MM.1S (cell line): ENCODE measurements at regions not wholly inside any gene's neighbourhood (a gene's known extent, or its start where the extent isn't known, plus 50 kb on each side); places are given as distances from the start of the nearest gene placed in this dataset.

Experiments
- DNase-seq: peaks from one replicate; pipeline ENCODE4 v3.0.0-alpha.2; 2015
- H2AFZ ChIP-seq: fragments of 300-600 bp; sonication (generic); 2 replicates; pipeline ENCODE4 v1.6.0; 2016; ENCODE audit warnings: antibody characterized with exemption, low read length
- H3F3A ChIP-seq: fragments of 300-600 bp; sonication (generic); 2 replicates; pipeline ENCODE4 v1.6.1; 2016; ENCODE audit warnings: mild to moderate bottlenecking, antibody characterized with exemption, low read length, moderate library complexity, mixed read lengths; ENCODE audit not compliant: insufficient read depth
- H3K27ac ChIP-seq: fragments of 300-600 bp; sonication (generic); 2 replicates; pipeline ENCODE4 v1.5.1; 2016; ENCODE audit warnings: mild to moderate bottlenecking, low read length
- H3K27me3 ChIP-seq: fragments of 300-600 bp; sonication (generic); replicated peaks from 2 replicates; pipeline ENCODE4 v1.6.0; 2016; ENCODE audit warnings: low read length; ENCODE audit not compliant: insufficient read depth
- H3K36me3 ChIP-seq: fragments of 300-600 bp; sonication (generic); replicated peaks from 2 replicates; pipeline ENCODE4 v1.6.1; 2016; ENCODE audit warnings: mild to moderate bottlenecking, low read length, mixed read lengths; ENCODE audit not compliant: insufficient read depth
- H3K4me1 ChIP-seq: fragments of 300-600 bp; sonication (generic); 2 replicates; pipeline ENCODE4 v1.6.1; 2016; ENCODE audit warnings: low read length, mixed read lengths
- H3K4me2 ChIP-seq: fragments of 300-600 bp; sonication (generic); 2 replicates; pipeline ENCODE4 v1.6.0; 2016; ENCODE audit warnings: low read depth, low read length
- H3K4me3 ChIP-seq: fragments of 300-600 bp; sonication (generic); 2 replicates; pipeline ENCODE4 v1.5.1; 2016; ENCODE audit warnings: low read length, mixed read lengths
- H3K79me2 ChIP-seq: fragments of 300-600 bp; sonication (generic); 2 replicates; pipeline ENCODE4 v1.6.1; 2016; ENCODE audit warnings: mixed run types, low read length, mixed read lengths
- H3K9ac ChIP-seq: fragments of 300-600 bp; sonication (generic); 2 replicates; pipeline ENCODE4 v1.6.1; 2016; ENCODE audit warnings: low read length, mixed read lengths
- H3K9me2 ChIP-seq: fragments of 300-600 bp; sonication (generic); replicated peaks from 2 replicates; pipeline ENCODE4 v1.6.1; 2016; ENCODE audit warnings: mild to moderate bottlenecking, low read length, mixed read lengths; ENCODE audit not compliant: insufficient read depth
- H3K9me3 ChIP-seq: fragments of 300-600 bp; sonication (generic); replicated peaks from 2 replicates; pipeline ENCODE4 v1.6.1; 2016; ENCODE audit warnings: mild to moderate bottlenecking, low read length, mixed read lengths; ENCODE audit not compliant: insufficient read depth
- H4K20me1 ChIP-seq: fragments of 300-600 bp; sonication (generic); 2 replicates; pipeline ENCODE4 v1.6.1; 2016; ENCODE audit warnings: mild to moderate bottlenecking, low read length, moderate library complexity, mixed read lengths; ENCODE audit not compliant: insufficient read depth
- EZH2 ChIP-seq: fragments of 300-600 bp; sonication (generic); optimal IDR thresholded peaks from 2 replicates; pipeline ENCODE3; 2017; ENCODE audit warnings: low read depth, mild to moderate bottlenecking, antibody characterized with exemption, low read length, mixed read lengths
- EZH2phosphoT487 ChIP-seq: fragments of 300-600 bp; sonication (generic); IDR thresholded peaks from 2 replicates; pipeline ENCODE4 v1.6.1; 2018; ENCODE audit warnings: antibody characterized with exemption, low read length
- TF ChIP-seq, protein P1 (sequence below): fragments of 300-600 bp; sonication (generic); IDR thresholded peaks from 2 replicates; pipeline ENCODE4 v1.5.1; 2016; ENCODE audit warnings: antibody characterized with exemption, low read length, mixed read lengths

DNA sequence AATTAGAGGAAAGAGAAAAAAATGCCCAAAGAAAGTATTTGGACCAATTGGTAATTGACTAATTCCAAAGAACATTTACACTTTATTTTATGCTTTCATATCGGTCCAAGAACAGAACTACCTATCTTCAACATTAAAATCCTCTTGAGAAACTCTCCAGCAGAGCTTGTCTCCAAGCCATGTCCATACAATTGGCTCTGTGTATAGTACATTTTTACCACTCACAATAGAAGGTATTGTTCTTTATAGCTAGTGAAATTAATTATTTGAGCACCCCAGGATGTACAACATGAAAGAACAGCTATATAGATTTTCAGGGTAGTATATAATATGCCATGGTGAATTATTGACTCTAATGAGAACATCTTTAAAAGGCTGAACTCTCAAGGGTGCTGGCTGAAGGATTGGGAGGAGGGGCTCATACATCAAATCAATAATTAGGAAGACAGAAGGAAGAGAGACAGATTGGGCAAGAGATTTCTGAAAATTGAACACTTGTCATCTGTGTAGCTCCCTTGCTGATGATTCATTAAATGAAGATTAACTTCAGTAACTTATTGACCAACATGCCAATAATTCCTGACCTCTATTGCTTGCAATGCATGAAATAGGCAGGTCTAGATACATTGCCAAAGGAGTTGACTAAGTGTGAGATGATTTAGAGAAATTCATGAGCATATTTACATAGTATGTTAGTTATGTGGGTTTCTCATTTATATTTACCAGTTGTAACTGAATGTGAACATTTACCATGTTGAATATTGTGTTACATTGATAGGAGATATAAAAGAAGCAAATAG lies 249.7 kb downstream of the MTERF1 start:
- H3F3A ChIP-seq = no peaks in the 10 kb centered on the region
- no peaks in the 10 kb centered on the region for H3K36me3 ChIP-seq
- H3K79me2 ChIP-seq = no peaks in the 10 kb centered on the region
- no peaks in the 10 kb centered on the region for H4K20me1 ChIP-seq
- DNase-seq = no peak
- H3K9me2 ChIP-seq = no peaks in the 10 kb centered on the region
- H3K27me3 ChIP-seq = no peaks in the 10 kb centered on the region
- no peaks in the 10 kb centered on the region for H3K4me1 ChIP-seq
- no peak overlapping the region for H3K27ac ChIP-seq
- no peaks in the 10 kb centered on the region for H3K9me3 ChIP-seq
- H3K4me3 ChIP-seq = no peak overlapping the region
- H2AFZ ChIP-seq = no peak overlapping the region
- no peak overlapping the region for H3K4me2 ChIP-seq
- no peak overlapping the region for H3K9ac ChIP-seq
- TF ChIP-seq EZH2phosphoT487 (no peak), EZH2 (no peak)
- TF ChIP-seq, protein P1, sequence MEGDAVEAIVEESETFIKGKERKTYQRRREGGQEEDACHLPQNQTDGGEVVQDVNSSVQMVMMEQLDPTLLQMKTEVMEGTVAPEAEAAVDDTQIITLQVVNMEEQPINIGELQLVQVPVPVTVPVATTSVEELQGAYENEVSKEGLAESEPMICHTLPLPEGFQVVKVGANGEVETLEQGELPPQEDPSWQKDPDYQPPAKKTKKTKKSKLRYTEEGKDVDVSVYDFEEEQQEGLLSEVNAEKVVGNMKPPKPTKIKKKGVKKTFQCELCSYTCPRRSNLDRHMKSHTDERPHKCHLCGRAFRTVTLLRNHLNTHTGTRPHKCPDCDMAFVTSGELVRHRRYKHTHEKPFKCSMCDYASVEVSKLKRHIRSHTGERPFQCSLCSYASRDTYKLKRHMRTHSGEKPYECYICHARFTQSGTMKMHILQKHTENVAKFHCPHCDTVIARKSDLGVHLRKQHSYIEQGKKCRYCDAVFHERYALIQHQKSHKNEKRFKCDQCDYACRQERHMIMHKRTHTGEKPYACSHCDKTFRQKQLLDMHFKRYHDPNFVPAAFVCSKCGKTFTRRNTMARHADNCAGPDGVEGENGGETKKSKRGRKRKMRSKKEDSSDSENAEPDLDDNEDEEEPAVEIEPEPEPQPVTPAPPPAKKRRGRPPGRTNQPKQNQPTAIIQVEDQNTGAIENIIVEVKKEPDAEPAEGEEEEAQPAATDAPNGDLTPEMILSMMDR = no peak

DNA sequence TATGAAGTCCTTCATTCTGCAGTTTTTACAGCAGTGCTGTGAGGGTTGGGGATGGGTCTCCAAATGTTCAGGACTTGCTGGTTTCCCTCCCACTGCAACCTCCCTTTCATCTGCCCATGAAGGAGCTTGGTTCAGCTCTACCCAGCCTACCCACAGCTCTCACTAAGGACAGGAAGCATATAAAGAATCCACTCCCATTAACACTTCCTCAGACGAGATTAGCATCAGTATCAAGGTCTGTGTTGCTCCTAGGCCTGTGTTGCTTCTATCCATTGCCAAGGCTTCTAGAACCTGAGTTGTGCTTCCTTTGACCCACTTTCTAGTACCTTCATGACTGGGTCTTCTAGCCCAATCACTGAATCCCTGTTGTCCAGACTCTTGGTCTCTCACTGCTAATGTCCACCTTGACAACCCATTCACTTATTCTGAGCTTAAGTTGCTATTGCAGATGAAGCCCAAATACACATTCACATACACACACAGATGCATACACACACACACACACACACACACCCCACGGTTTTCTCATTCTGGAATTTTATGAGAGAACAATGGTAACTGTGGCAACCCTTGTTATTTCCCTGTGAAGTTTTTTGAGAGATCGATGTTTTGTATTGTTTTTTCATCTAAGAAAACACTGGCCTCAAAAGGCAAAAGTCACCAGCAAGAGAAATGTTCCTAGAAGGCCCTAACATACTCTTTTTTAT lies 248.1 kb downstream of the MTERF1 start:
- no peaks in the 10 kb centered on the region for H4K20me1 ChIP-seq
- H3K4me1 ChIP-seq = peaks cover 3% of the 10 kb centered on the region; the same call in 1 of the 2 replicates
- H3K9ac ChIP-seq = no peak overlapping the region
- no peak overlapping the region for H3K4me2 ChIP-seq
- H3K27ac ChIP-seq = no peak overlapping the region
- H3K79me2 ChIP-seq = no peaks in the 10 kb centered on the region
- no peak for TF ChIP-seq EZH2phosphoT487
- TF ChIP-seq, protein P1 = no peak
- TF ChIP-seq EZH2 = no peak
- H3K36me3 ChIP-seq = no peaks in the 10 kb centered on the region
- H3K9me3 ChIP-seq = no peaks in the 10 kb centered on the region
- no peak overlapping the region for H2AFZ ChIP-seq
- no peak for DNase-seq
- H3F3A ChIP-seq = no peaks in the 10 kb centered on the region
- H3K9me2 ChIP-seq = no peaks in the 10 kb centered on the region
- no peak overlapping the region for H3K4me3 ChIP-seq
- H3K27me3 ChIP-seq = no peaks in the 10 kb centered on the region

DNA sequence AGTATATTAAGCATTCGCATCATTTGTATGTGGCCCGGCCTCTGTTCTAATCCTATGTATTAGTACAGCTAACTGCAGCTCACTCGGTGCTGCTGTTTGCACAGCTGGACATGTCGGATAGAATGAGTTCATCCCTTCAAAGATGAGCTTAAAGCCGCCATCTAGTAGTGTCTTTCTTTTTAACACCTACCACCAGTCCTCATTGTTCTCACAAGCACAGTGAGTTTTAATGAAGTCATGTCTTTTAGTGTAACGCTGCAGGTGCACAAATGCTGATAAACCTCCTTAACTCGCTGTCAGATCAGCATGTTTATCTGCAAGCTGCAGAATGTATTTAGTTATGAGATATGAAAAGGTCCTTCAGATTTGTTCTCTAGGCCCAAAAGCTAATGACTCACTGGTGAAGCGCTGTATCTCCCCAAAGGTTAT lies 247.5 kb downstream of the MTERF1 start:
- no peak overlapping the region for H3K27ac ChIP-seq
- no peak for TF ChIP-seq EZH2
- no peaks in the 10 kb centered on the region for H3K9me3 ChIP-seq
- peaks cover 3% of the 10 kb centered on the region; the same call in 1 of the 2 replicates for H3K4me1 ChIP-seq
- H4K20me1 ChIP-seq = no peaks in the 10 kb centered on the region
- H3K9ac ChIP-seq = no peak overlapping the region
- no peak for DNase-seq
- H3K9me2 ChIP-seq = no peaks in the 10 kb centered on the region
- H3K36me3 ChIP-seq = no peaks in the 10 kb centered on the region
- H3F3A ChIP-seq = no peaks in the 10 kb centered on the region
- H3K4me3 ChIP-seq = no peak overlapping the region
- no peaks in the 10 kb centered on the region for H3K27me3 ChIP-seq
- no peaks in the 10 kb centered on the region for H3K79me2 ChIP-seq
- no peak overlapping the region for H3K4me2 ChIP-seq
- no peak overlapping the region for H2AFZ ChIP-seq
